ENCODE measurements at regions not wholly inside any gene's neighbourhood (a gene's known extent, or its start where the extent isn't known, plus 50 kb on each side); places are given as distances from the start of the nearest gene placed in this dataset.
"Not testable (repeated sequence)": the region's sequence is repeated elsewhere in the genome, so short reads cannot be mapped to it uniquely, and the experiment has no call there.

DNA sequence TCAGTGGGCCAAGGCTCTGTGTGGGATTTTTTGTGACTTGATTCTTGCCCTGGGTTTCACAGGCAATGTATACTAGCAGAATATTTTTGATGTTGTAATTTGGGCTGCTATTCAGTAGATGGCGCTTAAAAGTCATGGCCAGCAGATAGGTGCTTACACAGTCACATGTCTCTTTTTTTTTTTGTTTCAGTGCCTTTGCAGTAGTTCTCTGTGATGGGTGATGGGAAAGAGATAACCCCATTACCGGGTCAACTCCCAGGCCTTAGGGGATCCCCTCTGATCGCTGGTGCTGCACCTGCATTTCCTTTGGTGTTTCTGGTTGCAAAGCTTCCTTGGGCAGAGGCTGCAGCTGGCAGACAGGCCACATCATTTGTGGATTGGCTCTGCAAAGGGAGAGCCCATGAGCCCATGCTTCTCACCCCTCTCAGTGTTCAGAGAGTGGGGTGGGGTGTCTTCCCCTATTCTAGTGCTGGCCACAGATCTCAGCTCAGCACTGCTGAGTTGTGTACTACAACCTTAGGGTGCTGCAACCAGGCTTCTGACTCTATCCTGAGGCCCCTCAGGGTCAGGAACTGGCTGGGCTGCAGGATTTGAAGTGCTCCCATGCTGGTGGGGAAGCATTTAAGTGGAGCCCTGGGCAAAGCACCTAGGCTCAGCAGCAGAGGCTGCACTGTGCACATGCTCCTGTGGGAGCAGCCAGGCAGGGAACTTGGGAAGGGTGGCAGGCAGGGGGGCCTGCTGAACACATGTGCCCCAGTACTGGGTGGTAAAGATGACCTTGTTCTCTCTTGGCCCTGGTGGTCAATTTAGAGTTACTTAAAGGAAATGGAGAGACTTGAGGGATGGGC is 219.8 kb upstream of the SPHKAP start:
- DNase-seq = peak; percentile 58

DNA sequence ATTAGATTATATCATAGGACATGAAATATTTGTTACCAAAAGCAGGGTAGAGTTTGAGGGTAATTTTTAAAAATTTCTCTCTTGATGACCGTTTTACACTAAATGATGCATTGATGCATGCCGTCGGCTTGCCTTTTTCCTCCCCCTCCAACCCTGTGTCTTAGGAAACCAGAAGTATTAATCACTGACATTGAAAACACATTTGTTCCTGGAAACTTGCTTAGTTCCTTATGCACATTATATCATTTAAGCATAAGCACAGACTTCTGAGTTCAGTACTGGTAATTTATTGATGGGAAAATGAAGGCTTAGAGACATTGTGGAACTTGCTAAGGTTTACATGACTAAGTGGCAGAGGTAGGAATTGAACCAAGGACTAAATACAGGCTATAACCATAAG is 206.3 kb upstream of the SPHKAP start:
- no peak for DNase-seq

DNA sequence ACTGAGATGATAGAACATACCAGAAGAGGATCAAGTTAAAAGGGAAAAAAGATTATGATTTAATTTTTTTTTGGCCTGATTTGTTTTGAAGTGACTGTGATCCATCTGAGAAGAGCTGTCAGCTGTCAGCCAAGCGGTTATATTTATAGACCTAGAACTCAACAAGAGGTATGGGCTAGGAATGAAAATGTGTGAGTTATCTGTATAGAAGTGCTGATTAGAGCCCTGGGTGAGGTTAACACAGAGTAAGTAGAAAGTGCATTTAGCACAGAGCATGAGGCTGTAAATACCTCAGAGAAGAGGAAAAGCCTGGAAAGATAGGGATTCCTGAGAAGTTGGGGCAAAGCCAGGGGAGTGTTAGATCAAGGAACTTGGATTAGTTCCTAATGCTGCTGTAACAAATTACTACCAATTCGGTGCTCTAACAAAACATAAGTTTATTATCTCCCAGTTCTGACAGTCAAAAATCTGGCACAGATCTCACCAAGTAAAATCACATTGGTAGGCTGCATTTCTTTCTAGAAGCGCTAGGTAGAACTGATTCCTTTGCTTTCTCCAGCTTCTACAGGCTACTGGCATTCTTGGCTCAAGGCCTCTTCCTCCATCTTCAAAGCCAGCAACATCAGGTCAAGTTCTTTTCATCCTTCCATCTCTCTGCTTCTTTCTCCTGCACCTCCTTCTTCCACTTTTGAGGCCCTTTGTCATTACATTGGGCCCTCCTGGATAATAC is 197.4 kb upstream of the SPHKAP start:
- DNase-seq = no peak

DNA sequence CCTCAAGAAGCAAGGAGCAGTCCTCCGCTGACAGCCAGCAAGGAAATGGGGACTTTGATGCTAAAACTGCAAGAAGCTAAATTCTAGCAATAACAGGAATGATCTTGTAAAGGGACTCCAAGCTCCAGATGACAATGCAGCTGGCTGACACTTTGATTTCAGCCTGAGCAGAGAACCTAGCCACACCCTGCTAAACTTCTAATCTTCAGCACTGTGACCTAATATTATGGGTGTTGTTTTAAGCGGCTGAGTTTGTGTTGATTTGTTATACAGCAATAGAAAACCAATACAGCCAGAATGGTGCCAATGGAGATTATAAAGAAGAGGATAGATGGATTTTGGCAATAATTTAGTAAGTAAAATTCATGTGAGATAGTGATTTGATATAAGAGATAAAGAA is 196.7 kb upstream of the SPHKAP start:
- DNase-seq = no peak

DNA sequence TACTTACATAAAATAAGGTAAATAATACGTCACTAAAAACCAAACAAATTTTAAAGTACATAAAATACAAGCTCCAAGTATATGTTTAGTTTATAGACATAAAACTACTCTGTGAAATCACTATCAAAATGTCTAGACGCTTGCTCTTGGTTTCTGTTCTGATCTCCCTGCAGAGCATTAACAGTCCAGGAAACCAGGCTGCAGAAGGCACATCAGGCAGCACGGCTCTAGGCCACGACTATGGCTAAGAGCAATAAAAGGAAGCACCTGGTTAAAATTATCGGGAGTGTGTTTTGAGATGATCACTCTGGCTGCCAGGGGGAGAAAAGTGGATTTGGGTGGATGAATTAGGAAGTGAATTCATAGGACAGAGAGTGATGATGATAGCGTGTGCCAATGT is 196.0 kb upstream of the SPHKAP start:
- DNase-seq = peak; percentile 50

DNA sequence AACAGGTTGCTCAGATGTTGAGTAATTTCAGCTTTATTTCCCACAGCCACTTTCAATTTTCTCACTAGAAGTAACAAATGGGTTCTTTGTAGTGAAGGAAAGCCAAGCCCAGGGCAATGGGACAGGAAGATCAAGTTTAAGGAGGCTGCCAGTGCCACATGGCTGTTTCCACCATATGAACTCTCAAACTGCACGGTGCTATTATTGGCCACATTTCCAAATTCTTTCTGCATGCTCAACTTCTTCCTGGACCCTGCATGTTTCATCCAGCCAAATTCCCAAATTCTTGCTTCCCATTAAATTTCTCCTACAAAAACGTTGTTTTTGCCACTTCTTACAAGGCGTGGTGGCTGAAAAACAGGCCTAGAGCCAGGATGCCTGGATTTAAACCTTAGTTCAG is 193.3 kb upstream of the SPHKAP start:
- DNase-seq = no peak

DNA sequence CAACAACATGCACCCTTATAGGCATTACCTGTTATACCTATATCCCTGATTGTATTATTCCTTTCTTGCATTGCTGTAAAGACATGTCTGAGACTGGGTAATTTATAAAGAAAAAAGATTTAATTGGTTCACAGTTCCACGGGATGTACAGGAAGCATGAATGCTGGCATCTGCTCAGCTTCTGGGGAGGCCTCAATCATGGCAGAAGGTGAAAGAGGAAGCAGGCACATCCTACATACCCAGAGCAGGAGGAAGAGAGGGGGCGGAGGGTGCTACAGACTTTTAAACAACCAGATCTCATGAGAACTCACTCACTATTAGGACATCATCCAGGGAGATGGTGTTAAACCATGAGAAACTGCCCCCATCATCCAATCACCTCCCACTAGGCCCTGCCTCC is 191.7 kb upstream of the SPHKAP start:
- DNase-seq = no peak

DNA sequence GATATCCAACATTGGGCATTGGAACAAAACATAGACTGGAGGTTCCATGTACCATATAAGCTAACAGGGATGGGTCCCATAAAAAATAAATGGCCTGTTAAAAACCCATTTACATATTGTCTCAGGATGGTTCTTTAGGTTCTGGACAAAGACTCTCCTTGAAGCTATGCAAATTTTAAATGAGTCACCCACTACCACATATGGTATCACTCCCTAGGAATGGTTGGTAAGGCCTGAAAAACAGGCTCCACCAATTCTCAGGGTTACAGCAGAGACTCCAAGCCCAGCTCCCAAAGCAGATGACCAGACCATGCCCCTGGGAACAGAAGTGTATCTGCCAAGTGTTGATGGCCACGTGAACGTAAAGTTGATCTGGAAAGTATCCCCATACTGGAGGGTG is 190.7 kb upstream of the SPHKAP start:
- no peak for DNase-seq

DNA sequence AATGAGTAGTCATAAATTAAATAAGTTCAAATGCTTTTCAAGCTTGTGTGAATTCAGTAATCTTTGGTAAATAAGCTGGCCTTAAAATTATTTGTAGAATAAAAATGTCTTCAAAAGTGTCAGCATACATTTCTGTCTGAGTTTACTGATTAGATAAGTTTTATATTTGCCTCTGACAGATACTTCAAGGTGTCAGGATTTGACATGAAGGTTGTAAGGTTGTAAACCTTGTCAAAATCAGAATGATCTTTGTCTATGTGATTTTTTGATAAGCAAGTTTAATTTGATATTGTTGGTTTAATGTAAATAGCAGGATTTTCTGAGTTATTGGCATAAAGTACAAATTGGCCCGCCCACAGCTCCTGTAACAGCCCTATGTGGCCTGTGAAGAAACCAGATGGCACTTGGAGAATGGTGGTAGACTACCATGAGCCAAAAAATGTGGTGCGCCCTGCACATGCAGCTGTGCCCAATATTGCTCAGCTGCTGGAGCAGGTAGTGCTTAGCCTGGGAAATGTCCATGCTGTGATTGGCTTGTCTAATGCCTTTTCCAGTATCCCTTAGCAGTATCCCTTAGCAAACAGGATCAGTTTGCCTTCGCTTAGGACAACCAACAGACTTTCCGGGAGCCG is 188.0 kb upstream of the SPHKAP start:
- no peak for DNase-seq

DNA sequence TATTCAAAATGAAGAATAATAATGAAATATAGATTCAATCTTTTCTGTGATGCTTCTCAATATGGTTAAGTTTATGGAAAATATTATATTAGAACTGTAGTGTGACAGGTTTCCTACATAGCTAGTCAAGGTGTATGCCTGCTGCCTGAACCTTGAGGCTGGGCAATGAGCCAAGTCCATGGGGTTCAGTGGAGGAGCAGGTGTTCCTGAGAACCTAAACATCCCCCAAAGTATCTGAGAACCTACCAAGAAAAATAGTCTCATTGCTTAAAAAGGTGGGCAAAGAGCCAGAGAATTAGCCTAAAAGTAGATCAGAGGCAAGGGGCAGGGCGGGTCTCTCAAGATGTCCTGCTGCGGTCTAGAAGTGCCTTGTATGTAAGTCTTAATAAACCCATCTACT is 185.9 kb upstream of the SPHKAP start:
- DNase-seq = peak; percentile 96

DNA sequence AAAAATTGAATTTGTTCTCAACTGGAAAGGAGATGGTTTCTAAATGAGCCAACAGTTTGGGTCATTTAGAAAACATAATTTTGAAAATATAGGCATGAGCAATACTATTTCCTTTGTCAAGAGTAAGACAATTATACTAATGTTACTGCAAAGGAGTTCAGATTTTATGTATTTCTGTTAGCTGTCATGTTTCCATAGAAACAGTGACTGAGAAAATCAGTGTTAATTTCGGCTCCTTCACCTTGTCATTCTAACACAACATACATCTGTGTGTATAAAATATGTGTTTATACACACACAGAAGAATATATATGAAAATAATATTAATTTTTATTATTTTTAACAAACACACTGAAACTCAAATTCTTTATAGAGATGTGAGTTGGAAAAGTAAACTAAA is 178.0 kb upstream of the SPHKAP start:
- DNase-seq = no peak

DNA sequence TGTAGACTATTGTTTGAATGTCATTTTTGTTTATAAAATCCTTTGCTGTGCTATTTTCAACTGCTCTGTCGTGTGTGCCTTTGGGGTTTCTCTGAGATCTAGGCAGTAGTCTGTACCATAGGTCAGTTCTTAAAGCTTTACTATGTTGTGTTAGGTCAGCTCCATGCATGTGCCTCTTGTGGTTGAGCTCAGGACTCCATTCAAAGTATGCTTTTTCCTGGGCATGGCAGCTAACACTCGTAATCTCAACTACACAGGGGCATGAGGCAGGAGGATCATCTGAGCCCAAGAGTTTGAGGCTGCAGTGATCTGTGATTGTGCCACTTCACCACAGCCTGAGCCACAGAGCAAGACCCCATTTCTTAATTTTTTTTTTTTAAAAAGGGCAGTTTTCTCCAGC is 174.4 kb upstream of the SPHKAP start:
- DNase-seq = no peak

DNA sequence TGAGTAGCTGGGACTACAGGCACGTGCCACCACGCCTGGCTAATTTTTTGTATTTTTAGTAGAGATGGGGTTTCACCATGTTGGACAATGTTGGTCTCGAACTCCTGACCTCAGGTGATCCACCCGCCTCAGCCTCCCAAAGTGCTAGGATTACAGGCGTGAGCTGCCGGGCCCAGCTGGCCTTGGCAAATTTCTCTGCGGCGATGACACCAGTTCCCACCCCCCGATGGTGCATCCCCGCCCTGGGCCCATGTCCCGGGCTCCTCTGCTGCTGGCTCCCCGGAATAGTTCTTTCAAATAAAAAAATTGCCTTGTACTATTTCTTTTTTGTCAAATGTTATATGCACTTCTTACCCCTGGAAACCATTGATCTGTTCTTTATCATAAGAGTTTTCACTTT is 171.5 kb upstream of the SPHKAP start:
- not testable (repeated sequence) for DNase-seq

DNA sequence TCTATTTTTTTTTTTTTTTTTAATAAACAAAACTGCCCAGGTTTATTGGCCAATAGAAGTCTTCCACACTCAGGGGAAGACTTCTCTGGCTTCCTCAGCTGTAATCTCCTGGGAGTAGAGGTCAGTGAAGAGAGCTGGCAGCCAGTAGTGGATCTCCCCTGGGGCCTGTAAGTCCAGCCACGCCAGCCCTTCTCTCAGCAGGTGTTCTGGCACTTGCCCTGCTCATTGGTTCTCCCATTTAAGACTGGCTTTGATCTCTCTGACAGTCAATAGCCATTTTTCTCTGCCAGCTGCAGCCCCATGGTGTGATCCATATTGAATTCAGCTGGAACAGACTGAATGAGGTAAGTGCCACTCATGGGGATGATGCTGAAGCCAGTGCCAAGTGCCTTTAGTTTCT is 170.6 kb upstream of the SPHKAP start:
- no peak for DNase-seq

DNA sequence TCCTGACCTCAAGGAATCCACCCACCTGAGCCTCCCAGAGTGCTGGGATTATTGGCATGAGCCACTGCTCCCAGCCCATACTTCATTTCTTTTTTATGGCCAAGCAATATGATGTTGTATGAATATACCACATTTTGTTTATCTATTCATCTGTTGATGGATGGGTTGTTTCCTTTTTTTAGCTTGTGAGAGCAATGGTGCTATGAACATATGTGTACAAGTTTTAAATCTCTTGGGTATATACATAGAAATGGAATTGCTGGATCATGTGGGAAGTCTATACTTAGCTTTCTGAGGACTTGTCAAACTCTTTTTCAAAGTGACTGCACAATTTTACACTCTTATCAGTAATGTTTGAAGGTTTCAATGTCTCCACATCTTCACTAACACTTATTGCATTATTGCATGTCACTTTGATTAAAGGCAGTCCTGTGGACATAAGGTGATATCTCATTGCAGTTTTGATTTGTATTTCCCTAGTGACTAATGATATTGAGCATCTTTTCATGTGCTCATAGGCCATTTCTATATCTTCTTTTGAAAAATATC is 167.1 kb upstream of the SPHKAP start:
- DNase-seq = no peak

DNA sequence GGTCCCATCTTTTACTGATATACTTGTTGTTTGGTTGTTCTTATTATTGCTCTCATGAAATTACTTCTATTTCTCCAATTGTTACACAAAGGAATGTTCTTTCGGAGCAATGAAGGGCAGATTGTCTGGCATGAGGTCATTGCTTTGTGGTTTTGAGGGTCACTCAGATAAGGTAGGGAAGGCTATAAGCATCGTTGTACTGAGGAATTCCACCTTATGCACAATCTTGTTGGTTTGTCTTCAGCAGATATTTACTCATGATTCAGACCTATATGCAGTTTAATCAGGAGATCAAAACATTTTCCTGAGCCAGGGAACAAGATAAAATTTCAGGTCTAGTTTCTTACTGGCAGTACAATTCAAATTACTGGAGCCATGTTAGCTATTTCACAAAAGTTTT is 163.0 kb upstream of the SPHKAP start:
- no peak for DNase-seq

DNA sequence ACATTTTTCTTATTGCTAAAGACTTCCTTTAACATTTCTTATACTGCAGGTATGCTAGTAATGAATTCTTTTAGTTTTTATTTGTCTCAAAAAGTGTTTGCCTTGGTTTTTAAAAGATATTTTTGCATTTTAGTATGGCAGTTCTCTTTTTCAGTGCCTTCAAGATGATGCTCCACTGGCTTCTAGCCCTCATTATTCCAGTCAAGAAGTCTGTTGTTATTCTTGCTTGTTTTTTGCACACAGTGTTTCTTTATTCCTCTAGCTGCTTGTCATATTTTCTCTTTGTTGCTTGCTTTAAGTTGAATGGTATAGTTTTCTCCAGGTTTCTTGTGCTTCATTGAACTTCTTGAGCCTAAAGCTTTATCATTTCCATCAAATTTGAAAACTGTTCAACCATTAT is 158.0 kb upstream of the SPHKAP start:
- no peak for DNase-seq

DNA sequence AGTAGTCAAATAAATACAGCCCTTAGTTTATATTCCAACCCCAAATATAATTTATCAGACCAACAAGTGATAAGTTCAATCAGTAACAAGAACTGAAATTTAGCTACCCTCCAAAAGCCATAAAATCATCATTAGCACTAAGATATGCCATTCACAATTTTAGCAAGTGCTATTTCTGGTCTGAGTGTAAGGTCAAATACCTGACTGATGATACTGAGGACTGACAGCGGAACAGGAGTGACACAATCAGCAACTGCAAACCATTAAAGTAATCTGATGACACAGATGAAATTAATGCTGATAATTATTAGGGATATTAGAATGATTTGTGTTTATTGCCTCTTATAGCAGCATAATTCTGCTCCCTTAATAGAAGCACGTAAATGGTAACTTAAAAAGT is 152.7 kb upstream of the SPHKAP start:
- no peak for DNase-seq

DNA sequence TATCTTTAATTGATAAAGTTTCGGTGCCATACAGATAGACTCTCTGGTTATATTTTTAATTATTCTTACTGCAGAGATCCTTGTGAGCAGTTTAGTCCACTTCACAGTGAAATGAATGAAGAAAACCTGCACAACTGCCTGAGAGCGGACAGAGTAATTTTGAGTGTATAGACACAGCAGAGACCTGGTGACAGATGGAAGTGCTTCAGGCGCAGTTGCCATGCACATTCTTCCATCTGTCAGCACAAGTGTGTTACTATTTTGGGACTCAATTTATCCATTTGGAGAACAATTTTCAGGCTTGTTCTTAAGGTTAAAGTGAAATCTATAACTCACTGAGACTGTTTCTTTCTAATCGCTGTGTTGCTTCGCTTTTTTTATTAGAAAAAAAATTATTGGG is 147.8 kb upstream of the SPHKAP start:
- no peak for DNase-seq

DNA sequence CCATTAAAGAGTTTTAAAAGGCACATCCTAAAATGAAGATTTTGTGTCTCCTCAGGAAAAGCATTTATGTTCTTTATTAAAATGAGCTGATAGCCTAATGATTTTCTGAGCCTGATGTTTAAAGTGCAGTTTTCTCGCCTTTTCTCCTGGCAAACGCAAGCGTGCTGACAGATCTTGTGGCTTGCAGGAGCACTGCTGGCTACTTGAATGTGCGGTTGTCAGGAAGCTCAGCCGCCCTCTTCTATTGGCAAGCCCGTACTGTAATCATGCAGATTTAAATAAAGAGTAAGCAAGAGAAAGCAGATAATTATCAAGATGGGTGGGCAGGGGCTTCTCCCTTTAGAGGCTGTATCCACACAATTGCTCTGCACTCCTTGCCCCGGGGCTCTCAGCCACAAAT is 139.5 kb upstream of the SPHKAP start:
- no peak for DNase-seq

DNA sequence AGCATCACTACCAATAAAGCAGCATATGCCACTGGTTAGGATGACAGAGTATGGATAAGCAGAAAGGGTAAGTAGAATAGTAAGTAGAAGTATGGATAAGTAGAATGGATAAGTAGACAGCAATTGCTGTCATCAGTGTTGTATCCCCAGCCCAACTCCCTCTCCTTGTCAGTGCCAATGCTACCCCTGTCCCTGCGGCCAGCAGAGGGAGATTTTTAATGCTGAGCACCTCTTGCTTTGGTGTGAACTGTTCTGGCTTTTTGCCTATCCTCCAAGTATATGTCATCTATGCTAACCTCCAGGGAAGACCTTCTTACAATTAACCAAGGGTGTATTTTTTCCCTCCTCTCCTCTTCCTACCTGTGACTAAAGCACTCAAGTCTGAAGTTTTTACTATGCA is 136.7 kb upstream of the SPHKAP start:
- DNase-seq = peak; percentile 75

DNA sequence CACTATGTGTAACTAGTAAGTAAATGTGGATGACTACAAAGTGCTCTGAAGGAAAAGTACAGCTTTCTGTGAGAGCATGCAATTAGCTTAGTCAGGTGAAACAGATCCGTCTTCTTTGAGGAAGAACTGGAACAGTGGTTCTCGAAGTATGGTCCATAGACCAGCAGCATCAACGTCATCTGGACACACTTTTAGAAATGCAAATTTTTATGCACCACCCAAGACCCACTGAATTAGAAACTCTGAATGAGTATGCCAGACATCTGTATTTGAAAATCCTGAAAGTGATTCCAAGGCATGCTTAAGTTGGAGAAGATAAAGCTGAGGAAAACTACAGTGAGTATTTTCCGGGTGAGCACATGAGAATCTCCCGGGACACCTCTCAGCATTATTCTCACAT is 130.7 kb upstream of the SPHKAP start:
- no peak for DNase-seq

DNA sequence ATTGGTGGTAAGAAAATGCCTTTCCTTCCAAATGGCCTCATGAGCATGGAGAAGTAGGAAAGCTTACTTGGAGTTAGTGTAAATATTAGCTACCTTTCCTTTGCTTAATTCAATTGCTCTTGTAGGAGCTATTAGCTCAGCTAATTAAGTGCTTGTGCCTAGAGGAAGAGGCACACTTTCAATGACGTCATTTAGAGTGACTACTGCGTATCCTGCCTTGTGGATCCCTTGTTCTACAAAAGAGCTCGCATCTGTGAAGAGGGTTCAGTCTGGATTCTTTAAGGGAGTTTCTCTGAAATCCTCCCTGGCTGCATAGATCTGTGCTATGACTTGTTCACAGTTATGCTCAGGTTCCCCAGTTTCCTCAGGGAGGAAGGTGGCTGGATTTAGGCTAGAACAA is 122.5 kb upstream of the SPHKAP start:
- no peak for DNase-seq

Data from RPMI8226 (cell line).